NT2/D1 (cell line): ENCODE measurements at regions not wholly inside any gene's neighbourhood (a gene's known extent, or its start where the extent isn't known, plus 50 kb on each side); places are given as distances from the start of the nearest gene placed in this dataset.

Source experiments
- SUZ12 ChIP-seq: IDR thresholded peaks from 2 replicates; pipeline ENCODE4 v1.6.1; 2011; ENCODE audit not compliant: insufficient read length, insufficient read depth; ENCODE audit errors: extremely low read depth
- YY1 ChIP-seq: IDR thresholded peaks from 2 replicates; pipeline ENCODE4 v1.6.1; 2011; ENCODE audit not compliant: insufficient read length, insufficient read depth
- ZNF274 ChIP-seq: IDR thresholded peaks from 2 replicates; pipeline ENCODE4 v1.6.1; 2011; ENCODE audit warnings: mild to moderate bottlenecking, low read depth, low read length

DNA sequence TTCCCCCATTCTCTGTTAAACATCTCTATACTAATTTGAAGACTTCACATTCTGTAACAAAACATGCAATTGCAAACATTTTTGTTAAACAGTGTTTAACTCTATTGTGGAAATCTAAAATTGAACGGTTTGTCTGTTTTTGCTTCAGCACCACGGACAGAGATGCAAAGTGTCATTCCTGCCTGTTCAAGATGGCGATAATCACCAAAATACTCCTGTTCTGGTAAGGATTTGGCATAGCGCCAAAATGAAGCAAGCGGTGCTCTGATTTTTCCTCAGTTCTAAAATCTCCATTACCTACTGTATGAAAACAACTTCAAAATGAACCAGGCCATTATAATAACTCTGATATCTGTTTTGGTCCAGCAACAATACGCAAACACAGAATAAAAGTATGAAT lies 129.7 kb upstream of the TUSC7 start:
- TF ChIP-seq YY1 (no peak), ZNF274 (no peak), SUZ12 (no peak)
